ENCODE measurements at regions not wholly inside any gene's neighbourhood (a gene's known extent, or its start where the extent isn't known, plus 50 kb on each side); places are given as distances from the start of the nearest gene placed in this dataset.

GRCh38 chr3:25091934-25092333, 336.1 kb upstream of the RARB start:
- Histone ChIP-seq H2AFZ (no peak overlapping the region), H3K4me3 (no peak overlapping the region), H3K36me3 (ENCODE audit: insufficient read depth) (no peaks in the 10 kb centered on the region), H3K4me1 (ENCODE audit: insufficient read depth) (peaks cover 46% of the 10 kb centered on the region), H3F3A (replicated peaks; ENCODE audit: low read depth) (no peaks in the 10 kb centered on the region), H4K20me1 (replicated peaks; ENCODE audit: insufficient read depth) (no peaks in the 10 kb centered on the region), H3K79me2 (replicated peaks; ENCODE audit: insufficient read depth) (no peaks in the 10 kb centered on the region), H3K4me2 (0 out of 2 replicates have a peak overlapping the region, but pooled peaks have one; percentile 39), H3K27me3 (ENCODE audit: insufficient read depth) (no peaks in the 10 kb centered on the region), H3K27ac (ENCODE audit: low read depth) (no peak overlapping the region), H3K9me2 (ENCODE audit: insufficient read depth) (peaks cover 7% of the 10 kb centered on the region; the same call in 1 of the 2 replicates)
- Mint-ChIP-seq H3K36me3 (ENCODE audit: low read depth) (no peaks in the 10 kb centered on the region), H3K4me1 (peaks cover 39% of the 10 kb centered on the region), H3K27ac (no peak overlapping the region), H3K27me3 (ENCODE audit: insufficient read depth, low read depth, poor library complexity) (peaks cover 2% of the 10 kb centered on the region), H3K4me3 (no peak overlapping the region), H3K9me3 (no peaks in the 10 kb centered on the region; the same call in 2 of the 3 replicates)
- ATAC-seq, result no peak
- no peak for DNase-seq (ENCODE audit: low spot score)
- no peak for TF ChIP-seq REST (IDR thresholded peaks at IDR 0.05; ENCODE audit: unreplicated experiment)
- TF ChIP-seq STAT1 (IDR thresholded peaks at IDR 0.05; ENCODE audit: unreplicated experiment), result no peak
- TF ChIP-seq NANOG (IDR thresholded peaks at IDR 0.05; ENCODE audit: borderline replicate concordance), result no peak
- TF ChIP-seq, protein P1, sequence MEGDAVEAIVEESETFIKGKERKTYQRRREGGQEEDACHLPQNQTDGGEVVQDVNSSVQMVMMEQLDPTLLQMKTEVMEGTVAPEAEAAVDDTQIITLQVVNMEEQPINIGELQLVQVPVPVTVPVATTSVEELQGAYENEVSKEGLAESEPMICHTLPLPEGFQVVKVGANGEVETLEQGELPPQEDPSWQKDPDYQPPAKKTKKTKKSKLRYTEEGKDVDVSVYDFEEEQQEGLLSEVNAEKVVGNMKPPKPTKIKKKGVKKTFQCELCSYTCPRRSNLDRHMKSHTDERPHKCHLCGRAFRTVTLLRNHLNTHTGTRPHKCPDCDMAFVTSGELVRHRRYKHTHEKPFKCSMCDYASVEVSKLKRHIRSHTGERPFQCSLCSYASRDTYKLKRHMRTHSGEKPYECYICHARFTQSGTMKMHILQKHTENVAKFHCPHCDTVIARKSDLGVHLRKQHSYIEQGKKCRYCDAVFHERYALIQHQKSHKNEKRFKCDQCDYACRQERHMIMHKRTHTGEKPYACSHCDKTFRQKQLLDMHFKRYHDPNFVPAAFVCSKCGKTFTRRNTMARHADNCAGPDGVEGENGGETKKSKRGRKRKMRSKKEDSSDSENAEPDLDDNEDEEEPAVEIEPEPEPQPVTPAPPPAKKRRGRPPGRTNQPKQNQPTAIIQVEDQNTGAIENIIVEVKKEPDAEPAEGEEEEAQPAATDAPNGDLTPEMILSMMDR (conservative IDR thresholded peaks at IDR 0.05; ENCODE audit: low read depth in 2 of 2), result no peak
- TF ChIP-seq ZNF331 (CRISPR knock-in tag; IDR thresholded peaks at IDR 0.05; ENCODE audit: low read depth), result no peak
- TF ChIP-seq, protein P2, sequence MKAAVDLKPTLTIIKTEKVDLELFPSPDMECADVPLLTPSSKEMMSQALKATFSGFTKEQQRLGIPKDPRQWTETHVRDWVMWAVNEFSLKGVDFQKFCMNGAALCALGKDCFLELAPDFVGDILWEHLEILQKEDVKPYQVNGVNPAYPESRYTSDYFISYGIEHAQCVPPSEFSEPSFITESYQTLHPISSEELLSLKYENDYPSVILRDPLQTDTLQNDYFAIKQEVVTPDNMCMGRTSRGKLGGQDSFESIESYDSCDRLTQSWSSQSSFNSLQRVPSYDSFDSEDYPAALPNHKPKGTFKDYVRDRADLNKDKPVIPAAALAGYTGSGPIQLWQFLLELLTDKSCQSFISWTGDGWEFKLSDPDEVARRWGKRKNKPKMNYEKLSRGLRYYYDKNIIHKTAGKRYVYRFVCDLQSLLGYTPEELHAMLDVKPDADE (IDR thresholded peaks at IDR 0.05), result no peak
- TF ChIP-seq ZNF114 (CRISPR knock-in tag; IDR thresholded peaks at IDR 0.05), result no peak
- no peak for TF ChIP-seq POLR2AphosphoS5 (IDR thresholded peaks at IDR 0.05; ENCODE audit: low read depth)
- TF ChIP-seq ZNF462 (CRISPR knock-in tag; IDR thresholded peaks at IDR 0.05), result no peak
- TF ChIP-seq EZH2phosphoT487 (IDR thresholded peaks at IDR 0.05; ENCODE audit: unreplicated experiment), result no peak
- TF ChIP-seq EZH2 (IDR thresholded peaks at IDR 0.05; ENCODE audit: low read depth, unreplicated experiment), result no peak
- no peak for TF ChIP-seq JUNB (IDR thresholded peaks at IDR 0.05; ENCODE audit: unreplicated experiment)
- TF ChIP-seq CREB1 (CRISPR knock-in tag; IDR thresholded peaks at IDR 0.05; ENCODE audit: low read depth), result no peak
